Muscle layer of colon (tissue), 2 donors: ENCODE measurements at regions not wholly inside any gene's neighbourhood (a gene's known extent, or its start where the extent isn't known, plus 50 kb on each side); places are given as distances from the start of the nearest gene placed in this dataset.

ENCODE experiments used
- H3K27ac ChIP-seq: one replicate; pipeline ENCODE4 v1.7.0; 2013; ENCODE audit warnings: low read depth, mild to moderate bottlenecking, low read length, moderate library complexity
- H3K27me3 ChIP-seq, 2 donors: one replicate each; pipeline ENCODE4 v1.7.0; 2013; ENCODE audit warnings: low read length in 2 of 2, mild to moderate bottlenecking in 2 of 2; ENCODE audit not compliant: insufficient read depth in 2 of 2, control insufficient read depth in 1 of 2
- H3K36me3 ChIP-seq: one replicate; pipeline ENCODE4 v1.7.0; 2013; ENCODE audit warnings: mild to moderate bottlenecking, low read length; ENCODE audit not compliant: insufficient read depth
- H3K4me1 ChIP-seq: one replicate; pipeline ENCODE4 v1.7.0; 2013; ENCODE audit warnings: mild to moderate bottlenecking, low read length; ENCODE audit not compliant: insufficient read depth
- H3K4me3 ChIP-seq, 2 donors: one replicate each; pipeline ENCODE4 v1.7.0; 2013; ENCODE audit warnings: low read length in 2 of 2, low read depth in 1 of 2, mild to moderate bottlenecking in 1 of 2, moderate library complexity in 1 of 2
- H3K9ac ChIP-seq: one replicate; pipeline ENCODE4 v1.7.0; 2013; ENCODE audit warnings: low read length
- H3K9me3 ChIP-seq: one replicate; pipeline ENCODE4 v1.7.0; 2013; ENCODE audit warnings: mild to moderate bottlenecking, low read length
- donor health status: abdominal sarcoma.
- donor health status: Adenocarcinoma of cecum.

GRCh38 chr18:1982056-1982455 lies 589.2 kb downstream of the METTL4 start:
- Histone ChIP-seq H3K36me3 (no peaks in the 10 kb centered on the region), H3K9ac (no peak overlapping the region), H3K9me3 (no peaks in the 10 kb centered on the region), H3K27me3 (no peaks in the 10 kb centered on the region), H3K27ac (no peak overlapping the region), H3K4me1 (no peaks in the 10 kb centered on the region), H3K4me3 (no peak overlapping the region)

GRCh38 chr18:1983746-1984515 lies 587.4 kb downstream of the METTL4 start:
- H3K27me3 ChIP-seq = no peaks in the 10 kb centered on the region

GRCh38 chr18:1993866-1994265 lies 577.4 kb downstream of the METTL4 start:
- no peak overlapping the region for H3K9ac ChIP-seq
- no peak overlapping the region for H3K4me3 ChIP-seq
- H3K9me3 ChIP-seq = no peaks in the 10 kb centered on the region
- H3K4me1 ChIP-seq = no peaks in the 10 kb centered on the region
- H3K27me3 ChIP-seq = no peaks in the 10 kb centered on the region
- H3K27ac ChIP-seq = no peak overlapping the region
- no peaks in the 10 kb centered on the region for H3K36me3 ChIP-seq

More at GRCh38 chr18:1983746-1984515, 587.4 kb downstream of the METTL4 start:
- no peak overlapping the region for H3K27ac ChIP-seq
- H3K4me3 ChIP-seq = no peak overlapping the region
- H3K9me3 ChIP-seq = no peaks in the 10 kb centered on the region
- no peaks in the 10 kb centered on the region for H3K36me3 ChIP-seq
- no peaks in the 10 kb centered on the region for H3K4me1 ChIP-seq
- no peak overlapping the region for H3K9ac ChIP-seq

- Histone ChIP-seq H3K27me3 (no peaks in the 10 kb centered on the region), H3K9me3 (no peaks in the 10 kb centered on the region), H3K4me3 (no peak overlapping the region), H3K4me1 (no peaks in the 10 kb centered on the region), H3K27ac (no peak overlapping the region), H3K9ac (no peak overlapping the region), H3K36me3 (no peaks in the 10 kb centered on the region)
These were observed 576.8 kb downstream of the METTL4 start for GRCh38 chr18:1994471-1994870.

DNA sequence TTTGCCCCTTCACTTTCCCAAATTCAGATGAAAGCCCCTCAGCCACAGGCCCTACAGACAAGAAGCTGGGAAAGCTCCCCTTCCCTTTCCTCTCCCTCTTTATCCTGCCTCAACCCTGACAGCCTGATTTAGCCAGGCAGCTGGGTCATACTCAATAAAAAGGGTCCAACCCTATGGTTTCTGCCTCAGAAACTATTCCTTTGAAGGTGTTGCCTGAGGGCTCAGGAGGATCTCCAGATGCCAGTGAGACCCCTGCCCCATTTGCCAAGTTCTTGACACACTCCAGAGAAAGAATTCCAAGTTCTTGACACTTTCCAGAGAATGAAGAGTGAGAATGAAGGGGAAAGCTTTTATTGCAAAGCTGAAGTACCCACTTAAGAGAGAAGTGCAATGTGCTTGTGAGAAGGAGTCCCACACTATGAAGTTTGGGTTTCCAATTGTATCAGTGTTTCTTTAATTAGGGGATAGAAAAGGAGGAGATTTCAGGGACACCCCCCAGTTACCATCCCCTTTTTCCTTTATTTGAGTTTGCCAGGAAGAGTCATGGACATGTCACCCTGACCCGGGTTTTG lies 576.2 kb downstream of the METTL4 start:
- no peaks in the 10 kb centered on the region for H3K27me3 ChIP-seq
- H3K9me3 ChIP-seq = no peaks in the 10 kb centered on the region
- H3K4me1 ChIP-seq = no peaks in the 10 kb centered on the region
- no peak overlapping the region for H3K4me3 ChIP-seq
- H3K27ac ChIP-seq = no peak overlapping the region
- no peaks in the 10 kb centered on the region for H3K36me3 ChIP-seq
- H3K9ac ChIP-seq = no peak overlapping the region

DNA sequence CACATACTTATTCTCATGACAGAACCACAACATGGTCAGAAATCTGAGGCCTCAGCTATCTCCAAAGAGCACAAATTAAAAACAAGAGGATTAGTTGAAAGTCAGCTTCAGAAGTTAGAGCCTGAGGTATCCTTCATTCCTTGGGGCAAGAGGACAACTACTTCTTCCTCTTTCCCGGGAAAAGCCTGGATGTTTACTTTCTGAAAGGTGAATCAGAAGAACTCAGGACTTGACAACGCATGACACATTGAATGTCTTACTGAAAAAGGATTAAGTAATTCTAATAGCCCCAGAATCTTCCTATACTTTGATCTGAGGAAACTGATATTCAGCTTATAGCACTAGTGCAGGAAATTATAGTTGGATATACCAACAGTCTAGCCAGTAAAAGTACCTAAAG lies 573.2 kb downstream of the METTL4 start:
- Histone ChIP-seq H3K4me1 (no peaks in the 10 kb centered on the region), H3K9me3 (no peaks in the 10 kb centered on the region), H3K4me3 (no peak overlapping the region), H3K27ac (no peak overlapping the region), H3K36me3 (no peaks in the 10 kb centered on the region), H3K9ac (no peak overlapping the region), H3K27me3 (no peaks in the 10 kb centered on the region)

DNA sequence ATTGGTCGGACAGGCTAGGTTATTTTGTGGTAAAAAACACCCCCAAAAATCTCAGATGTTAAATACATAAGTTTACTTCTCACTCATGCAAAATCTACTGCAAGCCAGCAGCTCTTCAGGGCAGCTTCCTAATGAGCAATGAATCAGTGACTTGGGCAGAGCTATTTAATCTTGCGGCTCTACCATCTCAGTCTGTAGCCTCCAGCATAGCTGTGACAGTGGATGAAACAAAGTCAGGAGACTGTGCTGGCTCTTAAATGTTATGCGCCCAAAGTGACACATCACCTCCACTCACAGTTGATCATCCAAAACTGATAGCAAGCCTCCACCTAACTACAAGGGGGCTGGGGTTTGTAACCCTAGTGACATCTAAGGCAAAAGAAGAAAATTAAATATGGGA lies 571.9 kb downstream of the METTL4 start:
- H3K9me3 ChIP-seq = no peaks in the 10 kb centered on the region
- H3K9ac ChIP-seq = no peak overlapping the region
- H3K4me1 ChIP-seq = no peaks in the 10 kb centered on the region
- H3K36me3 ChIP-seq = no peaks in the 10 kb centered on the region
- H3K27me3 ChIP-seq = no peaks in the 10 kb centered on the region
- no peak overlapping the region for H3K4me3 ChIP-seq
- no peak overlapping the region for H3K27ac ChIP-seq

DNA sequence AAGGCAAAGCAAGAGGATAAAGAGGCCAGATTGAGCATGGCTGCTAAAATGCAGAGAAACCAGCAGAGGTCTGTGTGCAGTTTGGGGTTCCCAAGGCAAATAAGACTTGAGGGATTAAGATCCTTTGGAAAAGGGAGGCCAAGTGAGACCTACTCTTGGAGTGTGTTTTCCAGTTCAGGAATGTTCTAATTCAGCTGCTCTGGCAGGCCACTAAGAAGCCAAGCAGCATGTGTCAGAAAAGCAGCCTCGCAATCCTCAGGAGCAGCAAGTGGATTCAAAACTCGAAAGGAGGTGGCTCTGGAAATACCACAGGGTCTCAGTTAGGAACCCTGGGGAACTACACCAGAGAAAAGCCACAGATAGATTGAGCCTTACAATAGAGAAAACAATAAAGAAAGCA lies 569.2 kb downstream of the METTL4 start:
- Histone ChIP-seq H3K4me1 (no peaks in the 10 kb centered on the region), H3K27ac (no peak overlapping the region), H3K4me3 (no peak overlapping the region), H3K27me3 (no peaks in the 10 kb centered on the region), H3K9ac (no peak overlapping the region), H3K36me3 (no peaks in the 10 kb centered on the region), H3K9me3 (no peaks in the 10 kb centered on the region)

DNA sequence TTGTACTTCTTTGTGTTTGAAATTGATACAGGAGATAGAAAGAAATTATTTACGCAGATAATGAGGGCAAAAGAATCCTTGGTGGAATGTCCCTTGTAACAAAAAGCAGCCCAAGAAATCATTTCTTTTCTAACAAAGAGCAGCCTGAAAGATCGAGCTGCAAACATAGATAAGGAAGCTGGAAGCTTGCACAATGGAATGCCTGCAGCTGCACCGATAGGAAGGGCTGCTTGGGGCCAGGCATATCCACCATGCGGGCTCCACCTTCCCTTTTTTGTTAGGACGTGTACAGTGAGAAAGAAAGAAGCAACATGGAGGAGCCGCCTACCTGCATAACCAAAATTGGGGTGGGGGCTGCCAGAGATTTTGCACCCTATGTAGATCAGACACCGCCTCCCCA lies 568.7 kb downstream of the METTL4 start:
- no peaks in the 10 kb centered on the region for H3K4me1 ChIP-seq
- H3K27ac ChIP-seq = no peak overlapping the region
- H3K9me3 ChIP-seq = no peaks in the 10 kb centered on the region
- H3K9ac ChIP-seq = no peak overlapping the region
- H3K27me3 ChIP-seq = no peaks in the 10 kb centered on the region
- no peaks in the 10 kb centered on the region for H3K36me3 ChIP-seq
- H3K4me3 ChIP-seq = no peak overlapping the region

DNA sequence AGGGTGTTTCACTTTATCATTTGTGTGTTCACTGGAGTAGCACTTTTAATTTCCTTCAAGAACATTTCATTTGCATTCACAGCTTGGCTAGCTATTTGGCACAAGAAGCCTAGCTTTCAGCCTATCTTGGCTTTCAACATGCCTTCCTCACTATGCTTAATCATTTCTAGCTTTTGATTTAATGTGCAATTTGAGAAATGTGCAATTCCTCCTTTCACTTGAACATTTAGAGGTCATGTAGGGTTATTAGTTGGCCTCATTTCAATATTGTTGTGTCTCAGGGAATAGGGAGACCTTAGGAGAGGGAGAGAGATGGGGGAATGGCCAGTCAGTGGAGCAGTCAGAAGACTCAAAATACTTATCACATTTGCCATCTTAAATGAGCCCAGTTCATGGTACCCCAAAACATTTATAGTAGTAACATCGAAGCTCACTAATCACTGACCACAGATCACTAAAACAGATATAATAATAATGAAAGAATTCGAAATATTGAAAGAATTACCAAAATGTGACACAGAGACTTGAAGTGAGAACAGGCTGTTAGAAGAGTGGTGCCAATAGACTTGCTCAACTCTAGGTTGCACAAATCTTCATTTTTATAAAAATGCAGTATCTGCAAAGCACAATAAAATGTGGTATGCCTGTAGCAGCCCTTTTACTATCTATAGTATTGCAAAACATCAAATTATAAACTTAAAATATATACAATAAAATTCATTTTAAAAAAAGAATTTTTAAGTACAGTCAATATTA lies 561.2 kb downstream of the METTL4 start:
- no peaks in the 10 kb centered on the region for H3K9me3 ChIP-seq
- no peak overlapping the region for H3K9ac ChIP-seq
- no peaks in the 10 kb centered on the region for H3K27me3 ChIP-seq
- H3K27ac ChIP-seq = no peak overlapping the region
- H3K4me1 ChIP-seq = no peaks in the 10 kb centered on the region
- H3K36me3 ChIP-seq = no peaks in the 10 kb centered on the region
- no peak overlapping the region for H3K4me3 ChIP-seq

GRCh38 chr18:2027016-2027415 lies 544.3 kb downstream of the METTL4 start:
- no peaks in the 10 kb centered on the region for H3K9me3 ChIP-seq
- no peaks in the 10 kb centered on the region for H3K4me1 ChIP-seq
- H3K4me3 ChIP-seq = no peak overlapping the region
- H3K27me3 ChIP-seq = no peaks in the 10 kb centered on the region
- no peak overlapping the region for H3K9ac ChIP-seq
- no peaks in the 10 kb centered on the region for H3K36me3 ChIP-seq
- no peak overlapping the region for H3K27ac ChIP-seq
